BLaER1 (cell line): ENCODE measurements at regions not wholly inside any gene's neighbourhood (a gene's known extent, or its start where the extent isn't known, plus 50 kb on each side); places are given as distances from the start of the nearest gene placed in this dataset.

Experiments used
- H3K27ac ChIP-seq: shearing (Covaris generic); formaldehyde crosslinking; 2 replicates; pipeline ENCODE4 v1.8.1; 2022
- H3K27me3 ChIP-seq: shearing (Covaris generic); formaldehyde crosslinking; 2 replicates; pipeline ENCODE4 v1.8.1; 2022
- H3K36me3 ChIP-seq: shearing (Covaris generic); formaldehyde crosslinking; 2 replicates; pipeline ENCODE4 v1.8.1; 2022
- H3K4me1 ChIP-seq: shearing (Covaris generic); formaldehyde crosslinking; 2 replicates; pipeline ENCODE4 v1.8.1; 2022
- H3K4me2 ChIP-seq: shearing (Covaris generic); formaldehyde crosslinking; 2 replicates; pipeline ENCODE4 v1.8.1; 2022
- H3K4me3 ChIP-seq: shearing (Covaris generic); formaldehyde crosslinking; 2 replicates; pipeline ENCODE4 v1.8.1; 2022
- H3K9ac ChIP-seq: shearing (Covaris generic); formaldehyde crosslinking; 2 replicates; pipeline ENCODE4 v1.8.1; 2022
- H3K9me3 ChIP-seq: shearing (Covaris generic); formaldehyde crosslinking; 2 replicates; pipeline ENCODE4 v1.8.1; 2022
- H4K20me1 ChIP-seq: shearing (Covaris generic); formaldehyde crosslinking; 2 replicates; pipeline ENCODE4 v1.8.1; 2022
- Cebpa-rat ChIP-seq: shearing (Covaris generic); IDR thresholded peaks from 2 replicates; pipeline ENCODE4 v1.8.1; 2022

GRCh38 chr11:104582431-104582830 lies 315.8 kb downstream of the CASP12 start:
- no peak for TF ChIP-seq Cebpa-rat

GRCh38 chr11:104581246-104581980 lies 316.8 kb downstream of the CASP12 start:
- Histone ChIP-seq H3K4me3 (no peak overlapping the region), H4K20me1 (no peaks in the 10 kb centered on the region), H3K27ac (no peak overlapping the region), H3K9ac (no peak overlapping the region), H3K4me2 (no peak overlapping the region), H3K4me1 (no peaks in the 10 kb centered on the region), H3K27me3 (no peaks in the 10 kb centered on the region), H3K9me3 (no peaks in the 10 kb centered on the region), H3K36me3 (no peaks in the 10 kb centered on the region)
- no peak for TF ChIP-seq Cebpa-rat

More at GRCh38 chr11:104582431-104582830, 315.8 kb downstream of the CASP12 start:
- no peaks in the 10 kb centered on the region for H3K9me3 ChIP-seq
- no peaks in the 10 kb centered on the region for H3K36me3 ChIP-seq
- H3K27ac ChIP-seq = no peak overlapping the region
- no peaks in the 10 kb centered on the region for H3K27me3 ChIP-seq
- no peak overlapping the region for H3K9ac ChIP-seq
- no peak overlapping the region for H3K4me2 ChIP-seq
- no peak overlapping the region for H3K4me3 ChIP-seq
- H4K20me1 ChIP-seq = no peaks in the 10 kb centered on the region
- no peaks in the 10 kb centered on the region for H3K4me1 ChIP-seq

- Histone ChIP-seq H3K27me3 (no peaks in the 10 kb centered on the region), H3K9me3 (no peaks in the 10 kb centered on the region), H3K4me1 (no peaks in the 10 kb centered on the region), H3K27ac (no peak overlapping the region), H3K4me2 (no peak overlapping the region), H3K36me3 (no peaks in the 10 kb centered on the region), H3K9ac (no peak overlapping the region), H4K20me1 (no peaks in the 10 kb centered on the region), H3K4me3 (no peak overlapping the region)
- TF ChIP-seq Cebpa-rat = no peak
Observed at GRCh38 chr11:104573441-104573990, 324.7 kb downstream of the CASP12 start.

GRCh38 chr11:104572279-104572678 lies 326.0 kb downstream of the CASP12 start:
- H3K27me3 ChIP-seq = no peaks in the 10 kb centered on the region
- no peak for TF ChIP-seq Cebpa-rat
- H3K36me3 ChIP-seq = no peaks in the 10 kb centered on the region
- H3K4me2 ChIP-seq = no peak overlapping the region
- H3K9me3 ChIP-seq = no peaks in the 10 kb centered on the region
- H3K9ac ChIP-seq = no peak overlapping the region
- H3K27ac ChIP-seq = no peak overlapping the region
- no peaks in the 10 kb centered on the region for H4K20me1 ChIP-seq
- no peak overlapping the region for H3K4me3 ChIP-seq
- no peaks in the 10 kb centered on the region for H3K4me1 ChIP-seq

- Histone ChIP-seq H3K36me3 (no peaks in the 10 kb centered on the region), H3K4me2 (no peak overlapping the region), H4K20me1 (no peaks in the 10 kb centered on the region), H3K9ac (no peak overlapping the region), H3K4me3 (no peak overlapping the region), H3K27ac (no peak overlapping the region), H3K4me1 (no peaks in the 10 kb centered on the region), H3K27me3 (no peaks in the 10 kb centered on the region), H3K9me3 (peaks cover 1% of the 10 kb centered on the region; the same call in 1 of the 2 replicates)
- no peak for TF ChIP-seq Cebpa-rat
Observed at GRCh38 chr11:104570078-104570701, 328.1 kb downstream of the CASP12 start.

GRCh38 chr11:104565583-104565961 lies 332.7 kb downstream of the CASP12 start:
- Histone ChIP-seq H3K4me3 (no peak overlapping the region), H3K9me3 (peaks cover 15% of the 10 kb centered on the region), H3K4me2 (no peak overlapping the region), H3K36me3 (no peaks in the 10 kb centered on the region), H3K27me3 (no peaks in the 10 kb centered on the region), H4K20me1 (no peaks in the 10 kb centered on the region), H3K4me1 (no peaks in the 10 kb centered on the region), H3K9ac (no peak overlapping the region), H3K27ac (no peak overlapping the region)
- TF ChIP-seq Cebpa-rat = no peak

GRCh38 chr11:104564921-104565582 lies 333.2 kb downstream of the CASP12 start:
- Histone ChIP-seq H3K4me3 (no peak overlapping the region), H4K20me1 (no peaks in the 10 kb centered on the region), H3K9me3 (peaks cover 15% of the 10 kb centered on the region), H3K4me2 (no peak overlapping the region), H3K27me3 (no peaks in the 10 kb centered on the region), H3K27ac (no peak overlapping the region), H3K9ac (no peak overlapping the region), H3K4me1 (no peaks in the 10 kb centered on the region), H3K36me3 (no peaks in the 10 kb centered on the region)
- TF ChIP-seq Cebpa-rat = no peak

GRCh38 chr11:104556606-104557301 lies 341.5 kb downstream of the CASP12 start:
- H3K4me3 ChIP-seq = no peak overlapping the region
- no peaks in the 10 kb centered on the region for H3K27me3 ChIP-seq
- H3K27ac ChIP-seq = peak overlapping the region; percentile 28; the same call in 1 of the 2 replicates
- H3K4me2 ChIP-seq = peak overlapping the region; percentile 66
- H3K9ac ChIP-seq = no peak overlapping the region
- TF ChIP-seq Cebpa-rat = no peak
- H3K9me3 ChIP-seq = no peaks in the 10 kb centered on the region
- H3K4me1 ChIP-seq = peaks cover 15% of the 10 kb centered on the region
- no peaks in the 10 kb centered on the region for H4K20me1 ChIP-seq
- no peaks in the 10 kb centered on the region for H3K36me3 ChIP-seq

- H3K4me2 ChIP-seq = no peak overlapping the region
- no peak for TF ChIP-seq Cebpa-rat
- no peaks in the 10 kb centered on the region for H3K27me3 ChIP-seq
- no peak overlapping the region for H3K27ac ChIP-seq
- H3K4me3 ChIP-seq = no peak overlapping the region
- H3K4me1 ChIP-seq = no peaks in the 10 kb centered on the region
- H4K20me1 ChIP-seq = no peaks in the 10 kb centered on the region
- H3K9ac ChIP-seq = no peak overlapping the region
- no peaks in the 10 kb centered on the region for H3K9me3 ChIP-seq
- no peaks in the 10 kb centered on the region for H3K36me3 ChIP-seq
Observed at GRCh38 chr11:104549019-104549418, 349.2 kb downstream of the CASP12 start.
